GM12878 (cell line): ENCODE measurements at regions not wholly inside any gene's neighbourhood (a gene's known extent, or its start where the extent isn't known, plus 50 kb on each side); places are given as distances from the start of the nearest gene placed in this dataset.

Experiments used
- HCFC1 ChIP-seq: fragments of 150-350 bp; IDR thresholded peaks from 2 replicates; pipeline ENCODE4 v1.6.1; 2014; ENCODE audit warnings: low read length
- SIN3A ChIP-seq: IDR thresholded peaks from 2 replicates; pipeline ENCODE4 v1.6.1; 2012; ENCODE audit warnings: low read depth, low read length, improper control_type of control experiment

DNA sequence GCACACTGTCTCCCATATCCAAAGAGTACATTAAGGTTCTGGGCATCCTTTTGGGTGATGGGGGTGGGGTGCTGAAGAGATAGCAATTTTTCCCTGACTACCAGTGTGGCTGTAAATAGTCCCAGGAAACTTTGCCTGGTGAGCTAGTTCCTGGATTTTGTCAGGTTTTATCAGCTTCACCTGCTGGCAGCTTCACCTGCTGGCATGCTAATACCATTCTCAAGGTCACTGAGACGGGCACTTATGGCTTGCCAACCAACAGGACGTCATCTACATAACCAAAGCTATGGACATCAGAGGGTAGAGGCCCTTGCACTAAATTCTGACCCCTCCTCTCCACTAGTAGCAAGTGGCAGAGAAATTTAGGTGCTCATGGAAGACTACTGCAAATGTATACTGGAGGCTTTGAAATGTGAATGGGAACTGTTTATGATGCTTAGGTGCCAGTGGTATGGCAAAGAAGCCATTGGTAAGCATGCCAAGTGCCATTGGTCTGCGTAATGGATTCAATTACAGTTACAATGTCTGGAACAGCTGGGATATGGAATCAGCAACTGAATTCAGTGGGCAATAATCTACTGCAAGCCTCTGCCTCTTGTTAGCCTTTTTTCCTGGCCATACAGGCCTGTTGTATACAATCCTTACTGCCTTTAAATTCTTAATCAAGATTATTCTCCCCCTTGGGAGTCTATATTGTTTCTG, 71.6 kb upstream of the SH3RF1 start:
- no peak for TF ChIP-seq SIN3A
- no peak for TF ChIP-seq HCFC1
